GM19043 (cell line): ENCODE measurements at regions not wholly inside any gene's neighbourhood (a gene's known extent, or its start where the extent isn't known, plus 50 kb on each side); places are given as distances from the start of the nearest gene placed in this dataset.
"Not testable (repeated sequence)": the region's sequence is repeated elsewhere in the genome, so short reads cannot be mapped to it uniquely, and the experiment has no call there.

Experiments used
- ATAC-seq: cut with Tn5 transposase; IDR thresholded peaks from one replicate; pipeline ENCODE4 v1.9.1; 2021; ENCODE audit warnings: low read depth; ENCODE audit not compliant: unreplicated experiment

- ATAC-seq: no peak
Observed at GRCh38 chr9:15047028-15047551, 136.9 kb upstream of the FREM1 start.

GRCh38 chr9:15033316-15033715 is 123.1 kb upstream of the FREM1 start:
- ATAC-seq: no peak

- no peak for ATAC-seq
Observed at GRCh38 chr9:15032860-15033259, 122.6 kb upstream of the FREM1 start.

GRCh38 chr9:15021146-15021545 is 110.9 kb upstream of the FREM1 start:
- ATAC-seq: no peak

- no peak for ATAC-seq
Observed at GRCh38 chr9:15018096-15018637, 107.9 kb upstream of the FREM1 start.

- ATAC-seq: no peak
Observed at GRCh38 chr9:15010581-15010980, 100.4 kb upstream of the FREM1 start.

- no peak for ATAC-seq
Observed at GRCh38 chr9:15007698-15008097, 97.5 kb upstream of the FREM1 start.

- ATAC-seq: no peak
Observed at GRCh38 chr9:14994738-14995137, 84.5 kb upstream of the FREM1 start.

- no peak for ATAC-seq
Observed at GRCh38 chr9:14993901-14994554, 83.8 kb upstream of the FREM1 start.

- no peak for ATAC-seq
Observed at GRCh38 chr9:14993061-14993800, 83.0 kb upstream of the FREM1 start.

GRCh38 chr9:14992516-14992915 is 82.3 kb upstream of the FREM1 start:
- ATAC-seq: no peak

- no peak for ATAC-seq
Observed at GRCh38 chr9:14992081-14992480, 81.9 kb upstream of the FREM1 start.

GRCh38 chr9:14990647-14991046 is 80.4 kb upstream of the FREM1 start:
- not testable (repeated sequence) for ATAC-seq

GRCh38 chr9:14989811-14990210 is 79.6 kb upstream of the FREM1 start:
- no peak for ATAC-seq

GRCh38 chr9:14989336-14989735 is 79.1 kb upstream of the FREM1 start:
- ATAC-seq: not testable (repeated sequence)

- no peak for ATAC-seq
Observed at GRCh38 chr9:14987858-14988257, 77.6 kb upstream of the FREM1 start.

- no peak for ATAC-seq
Observed at GRCh38 chr9:14985419-14985818, 75.2 kb upstream of the FREM1 start.

GRCh38 chr9:14983599-14983998 is 73.4 kb upstream of the FREM1 start:
- ATAC-seq: no peak

GRCh38 chr9:14981291-14981950 is 71.2 kb upstream of the FREM1 start:
- no peak for ATAC-seq

GRCh38 chr9:14978022-14979000 is 68.1 kb upstream of the FREM1 start:
- no peak for ATAC-seq
